Upper lobe of left lung (tissue), 6 donors: ENCODE measurements at regions not wholly inside any gene's neighbourhood (a gene's known extent, or its start where the extent isn't known, plus 50 kb on each side); places are given as distances from the start of the nearest gene placed in this dataset.

Experiments used
- ATAC-seq, 2 donors: fragments of 200-7000 bp; cut with Tn5 transposase; one replicate each; pipeline ENCODE4 v1.9.1; 2022; ENCODE audit warnings: mild to moderate bottlenecking in 2 of 2, moderate library complexity in 2 of 2; ENCODE audit not compliant: low FRiP score in 2 of 2
- DNase-seq, 2 donors: peaks; one replicate each; pipeline ENCODE4 v3.0.0-alpha.2; 2019 to 2020
- H3K27ac ChIP-seq, 4 donors: fragments of 200-600 bp; sonication (generic); one replicate each; pipeline ENCODE4 v1.5.1; 2016 to 2019
- H3K27me3 ChIP-seq, 4 donors: fragments of 200-600 bp; sonication (generic); one replicate each; pipeline ENCODE4 v1.5.1; 2017 to 2019
- H3K36me3 ChIP-seq, 4 donors: fragments of 200-600 bp; sonication (generic); one replicate each; pipeline ENCODE4 v1.5.1; 2016 to 2019
- H3K4me1 ChIP-seq, 4 donors: fragments of 200-600 bp; sonication (generic); one replicate each; pipeline ENCODE4 v1.5.1; 2018 to 2019
- H3K4me3 ChIP-seq, 4 donors: fragments of 200-600 bp; sonication (generic); one replicate each; pipeline ENCODE4 v1.5.1; 2017 to 2019; ENCODE audit warnings: mild to moderate bottlenecking in 2 of 4, moderate library complexity in 1 of 4
- H3K9me3 ChIP-seq, 4 donors: fragments of 200-600 bp; sonication (generic); one replicate each; pipeline ENCODE4 v1.5.1; 2018 to 2019
- EP300 ChIP-seq, 4 donors: sonication (generic); formaldehyde crosslinking; IDR thresholded peaks; one replicate each; pipeline ENCODE4 v1.5.1; 2017; ENCODE audit warnings: antibody characterized with exemption in 4 of 4, control low read depth in 2 of 4
- POLR2A ChIP-seq, 4 donors: fragments of 450-650 bp; IDR thresholded peaks; one replicate each; pipeline ENCODE4 v1.5.1; 2016 to 2017; ENCODE audit warnings: antibody characterized with exemption in 4 of 4, mild to moderate bottlenecking in 2 of 4
- POLR2AphosphoS5 ChIP-seq, 2 donors: sonication (generic); formaldehyde crosslinking; IDR thresholded peaks; one replicate each; pipeline ENCODE4 v1.5.1; 2017; ENCODE audit warnings: antibody characterized with exemption in 2 of 2
- WGBS, 2 donors: methylation state at CpG; one replicate each; pipeline ENCODE4 v1.1.5; 2017 to 2018; 5-methylcytosine and 5-hydroxymethylcytosine counted together
- TF ChIP-seq, protein P1 (sequence below), 6 experiments: fragments of 450-650 bp in 4 of 6; fragments of 200-600 bp in 2 of 6; sonication (generic) in 2 of 6; IDR thresholded peaks; one replicate each; pipeline ENCODE4 v1.5.1; 2016 to 2019; ENCODE audit warnings: antibody characterized with exemption in 6 of 6
- donor health status: DM: no; HTN: no; CAD: no; lungs with moderate emphysema.
- donor health status: DM: no; HTN: yes; CAD: no; lungs with severe emphysema.

DNA sequence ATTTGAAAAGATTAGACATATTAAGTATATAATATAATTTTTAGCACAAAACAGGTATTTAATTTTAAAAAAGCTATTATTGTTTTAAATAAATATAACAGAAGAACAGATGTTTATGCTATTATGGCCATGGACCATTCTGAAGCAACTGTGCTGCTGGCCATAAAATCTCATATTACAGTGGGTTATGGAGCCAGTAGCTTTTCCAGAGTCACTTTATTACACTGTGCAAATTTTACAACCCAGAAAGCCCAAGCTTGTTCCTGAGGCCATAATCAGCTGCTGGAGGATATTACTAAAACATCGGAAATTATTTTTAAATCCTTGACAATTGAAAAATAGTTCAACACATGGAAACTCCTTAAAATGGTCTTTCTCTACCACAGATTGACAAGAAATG, 557.3 kb upstream of the KCNMB2 start:
- Histone ChIP-seq H3K4me1 (no peaks in the 10 kb centered on the region), H3K9me3 (no peaks in the 10 kb centered on the region), H3K36me3 (no peaks in the 10 kb centered on the region), H3K27ac (no peak overlapping the region), H3K27me3 (no peaks in the 10 kb centered on the region), H3K4me3 (no peak overlapping the region)
- TF ChIP-seq, protein P1, sequence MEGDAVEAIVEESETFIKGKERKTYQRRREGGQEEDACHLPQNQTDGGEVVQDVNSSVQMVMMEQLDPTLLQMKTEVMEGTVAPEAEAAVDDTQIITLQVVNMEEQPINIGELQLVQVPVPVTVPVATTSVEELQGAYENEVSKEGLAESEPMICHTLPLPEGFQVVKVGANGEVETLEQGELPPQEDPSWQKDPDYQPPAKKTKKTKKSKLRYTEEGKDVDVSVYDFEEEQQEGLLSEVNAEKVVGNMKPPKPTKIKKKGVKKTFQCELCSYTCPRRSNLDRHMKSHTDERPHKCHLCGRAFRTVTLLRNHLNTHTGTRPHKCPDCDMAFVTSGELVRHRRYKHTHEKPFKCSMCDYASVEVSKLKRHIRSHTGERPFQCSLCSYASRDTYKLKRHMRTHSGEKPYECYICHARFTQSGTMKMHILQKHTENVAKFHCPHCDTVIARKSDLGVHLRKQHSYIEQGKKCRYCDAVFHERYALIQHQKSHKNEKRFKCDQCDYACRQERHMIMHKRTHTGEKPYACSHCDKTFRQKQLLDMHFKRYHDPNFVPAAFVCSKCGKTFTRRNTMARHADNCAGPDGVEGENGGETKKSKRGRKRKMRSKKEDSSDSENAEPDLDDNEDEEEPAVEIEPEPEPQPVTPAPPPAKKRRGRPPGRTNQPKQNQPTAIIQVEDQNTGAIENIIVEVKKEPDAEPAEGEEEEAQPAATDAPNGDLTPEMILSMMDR (IDR thresholded peaks at IDR 0.05): no peak
- TF ChIP-seq EP300 (IDR thresholded peaks at IDR 0.05): no peak
- TF ChIP-seq POLR2AphosphoS5 (IDR thresholded peaks at IDR 0.05): no peak
- TF ChIP-seq POLR2A (IDR thresholded peaks at IDR 0.05): no peak
- 92 to 94% methylated on average over 1 of the region's 1 CpG for WGBS, 2 donors
- DNase-seq (no peak), ATAC-seq (no peak)

DNA sequence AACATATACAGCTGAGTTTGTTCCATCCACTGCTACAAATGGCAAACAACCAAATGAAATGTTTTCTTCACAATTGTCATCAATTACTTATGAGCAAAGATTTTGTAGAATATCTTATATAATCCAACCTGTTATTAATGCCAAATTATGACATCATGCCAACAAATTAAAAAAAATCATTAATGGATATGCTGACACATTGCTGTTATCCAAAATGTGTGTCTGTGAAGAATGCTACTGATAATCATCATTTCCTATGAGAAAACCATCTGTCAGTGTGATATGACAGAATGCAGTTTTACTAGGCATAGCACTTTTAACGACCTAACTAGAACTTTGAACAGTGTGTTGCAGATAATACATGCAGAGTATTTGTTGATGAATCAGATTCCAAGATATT, 556.5 kb upstream of the KCNMB2 start:
- H3K36me3 ChIP-seq: no peaks in the 10 kb centered on the region
- no peak for ATAC-seq
- no peaks in the 10 kb centered on the region for H3K27me3 ChIP-seq
- no peak for DNase-seq
- WGBS, 2 donors: 38 to 41% methylated on average over 1 of the region's 1 CpG
- no peaks in the 10 kb centered on the region for H3K4me1 ChIP-seq
- H3K4me3 ChIP-seq: no peak overlapping the region
- no peaks in the 10 kb centered on the region for H3K9me3 ChIP-seq
- no peak overlapping the region for H3K27ac ChIP-seq
- TF ChIP-seq POLR2A (IDR thresholded peaks at IDR 0.05): no peak

DNA sequence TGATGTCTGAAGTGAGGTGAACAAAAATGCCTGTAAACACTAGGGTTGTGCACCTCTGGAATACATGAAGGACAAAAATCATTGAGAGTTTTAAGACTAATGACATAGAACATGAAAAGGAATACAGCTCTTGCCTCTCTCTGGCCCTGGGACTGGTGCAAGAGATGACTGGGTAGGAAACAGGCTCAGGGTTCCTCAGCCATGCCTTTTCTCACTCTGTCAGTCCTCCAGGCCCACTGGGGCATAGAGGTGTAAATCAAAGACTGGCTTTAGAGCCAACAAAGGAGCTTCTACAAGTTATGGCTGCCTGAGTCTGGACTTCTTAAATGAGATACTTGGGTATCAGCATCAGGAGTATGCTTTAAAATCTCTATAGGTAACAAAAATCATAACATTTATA, 554.7 kb upstream of the KCNMB2 start:
- Histone ChIP-seq H3K27me3 (peaks cover 0 to 2% (median 0%) of the 10 kb centered on the region in 4 donors), H3K4me3 (no peak overlapping the region), H3K36me3 (no peaks in the 10 kb centered on the region), H3K9me3 (no peaks in the 10 kb centered on the region), H3K4me1 (no peaks in the 10 kb centered on the region), H3K27ac (no peak overlapping the region)
- DNase-seq (no peak), ATAC-seq (no peak)
- TF ChIP-seq EP300 (IDR thresholded peaks at IDR 0.05): no peak
- TF ChIP-seq, protein P1 (IDR thresholded peaks at IDR 0.05): no peak
- no peak for TF ChIP-seq POLR2AphosphoS5 (IDR thresholded peaks at IDR 0.05)
- no peak for TF ChIP-seq POLR2A (IDR thresholded peaks at IDR 0.05)

DNA sequence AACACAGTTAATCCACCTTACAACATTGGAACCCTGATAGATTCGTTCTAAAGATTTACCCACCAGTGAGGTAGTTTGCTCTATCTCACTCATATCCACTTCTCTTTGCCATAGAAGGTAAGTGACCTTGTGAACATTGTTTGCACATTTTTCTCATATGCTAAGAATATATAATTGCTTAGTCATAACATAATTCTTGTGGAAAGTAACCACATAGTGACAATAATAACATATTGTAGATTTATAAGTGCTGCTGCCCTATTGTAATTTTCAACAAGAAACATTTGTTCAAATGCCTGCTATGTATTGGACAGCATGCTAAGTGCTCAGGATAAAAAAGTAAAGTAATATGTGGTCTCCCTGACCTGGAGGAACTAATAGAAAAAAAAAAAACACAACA, 554.2 kb upstream of the KCNMB2 start:
- no peaks in the 10 kb centered on the region for H3K9me3 ChIP-seq
- ATAC-seq (no peak), DNase-seq (no peak)
- no peak overlapping the region for H3K27ac ChIP-seq
- WGBS, 2 donors: 39 to 59% methylated on average over 1 of the region's 1 CpG
- H3K27me3 ChIP-seq: peaks cover 0 to 2% (median 0%) of the 10 kb centered on the region in 4 donors
- H3K4me3 ChIP-seq: no peak overlapping the region
- H3K4me1 ChIP-seq: no peaks in the 10 kb centered on the region
- H3K36me3 ChIP-seq: no peaks in the 10 kb centered on the region
- no peak for TF ChIP-seq POLR2A (IDR thresholded peaks at IDR 0.05)
- no peak for TF ChIP-seq POLR2AphosphoS5 (IDR thresholded peaks at IDR 0.05)
- TF ChIP-seq, protein P1 (IDR thresholded peaks at IDR 0.05): no peak
- TF ChIP-seq EP300 (IDR thresholded peaks at IDR 0.05): no peak

DNA sequence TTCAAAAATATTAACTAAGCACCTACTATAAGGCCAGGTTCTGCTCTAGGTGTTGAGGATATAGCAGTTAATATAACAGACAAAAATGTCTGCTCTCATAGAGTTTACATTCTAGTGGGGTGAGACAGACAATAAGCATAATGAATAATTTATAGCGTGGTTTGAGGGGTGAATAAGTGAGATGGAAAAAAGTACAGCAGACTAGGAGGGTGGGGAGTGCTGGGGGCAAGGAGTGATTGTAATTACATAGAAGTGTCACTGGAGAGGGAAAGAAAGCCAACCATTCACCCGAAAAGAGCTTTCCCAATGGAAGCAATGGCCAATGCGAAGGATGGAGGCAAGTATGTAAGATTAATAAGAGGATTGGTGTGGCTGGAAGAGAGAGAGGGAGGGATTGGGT, 552.9 kb upstream of the KCNMB2 start:
- Histone ChIP-seq H3K27me3 (peaks cover 0 to 2% (median 0%) of the 10 kb centered on the region in 4 donors), H3K27ac (no peak overlapping the region), H3K9me3 (no peaks in the 10 kb centered on the region), H3K4me1 (no peaks in the 10 kb centered on the region), H3K4me3 (no peak overlapping the region), H3K36me3 (no peaks in the 10 kb centered on the region)
- no peak for TF ChIP-seq EP300 (IDR thresholded peaks at IDR 0.05)
- no peak for TF ChIP-seq POLR2AphosphoS5 (IDR thresholded peaks at IDR 0.05)
- no peak for TF ChIP-seq POLR2A (IDR thresholded peaks at IDR 0.05)
- TF ChIP-seq, protein P1 (IDR thresholded peaks at IDR 0.05): no peak
- ATAC-seq (no peak), DNase-seq (no peak)
- WGBS, 2 donors: 77 to 78% methylated on average over 3 of the region's 3 CpGs
